Putamen (tissue), 1 donor: ENCODE measurements at regions not wholly inside any gene's neighbourhood (a gene's known extent, or its start where the extent isn't known, plus 50 kb on each side); places are given as distances from the start of the nearest gene placed in this dataset.
A peak's percentile ranks its signal among the peaks of the same experiment; 100 is the strongest.
"Not testable (repeated sequence)": the region's sequence is repeated elsewhere in the genome, so short reads cannot be mapped to it uniquely, and the experiment has no call there.

Experiments used
- DNase-seq: peaks from one replicate; pipeline ENCODE4 v3.0.0-alpha.2; 2016; ENCODE audit warnings: low spot score

DNA sequence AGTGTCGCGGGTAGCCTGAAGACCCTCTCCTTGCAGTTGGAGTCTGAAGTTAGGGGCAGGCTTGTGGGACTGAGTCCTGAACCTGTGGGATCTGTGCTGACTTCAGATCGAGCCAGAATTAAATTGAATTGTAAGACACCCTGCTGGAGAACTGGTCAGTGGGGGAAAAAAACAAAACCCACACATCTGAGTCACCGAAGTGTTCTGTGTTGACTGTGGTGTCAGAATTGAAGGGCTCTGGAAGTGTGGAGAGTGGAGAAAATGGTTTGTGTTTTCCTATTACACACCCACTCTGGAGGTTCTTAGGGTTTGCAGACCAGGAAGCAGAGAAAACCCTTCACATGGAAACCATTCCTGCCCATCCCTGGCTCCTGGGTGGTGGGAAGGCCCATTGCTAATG lies 209.5 kb upstream of the GALNT2 start:
- DNase-seq = no peak

GRCh38 chr1:229859026-229859425 lies 208.0 kb upstream of the GALNT2 start:
- DNase-seq = peak; percentile 47

DNA sequence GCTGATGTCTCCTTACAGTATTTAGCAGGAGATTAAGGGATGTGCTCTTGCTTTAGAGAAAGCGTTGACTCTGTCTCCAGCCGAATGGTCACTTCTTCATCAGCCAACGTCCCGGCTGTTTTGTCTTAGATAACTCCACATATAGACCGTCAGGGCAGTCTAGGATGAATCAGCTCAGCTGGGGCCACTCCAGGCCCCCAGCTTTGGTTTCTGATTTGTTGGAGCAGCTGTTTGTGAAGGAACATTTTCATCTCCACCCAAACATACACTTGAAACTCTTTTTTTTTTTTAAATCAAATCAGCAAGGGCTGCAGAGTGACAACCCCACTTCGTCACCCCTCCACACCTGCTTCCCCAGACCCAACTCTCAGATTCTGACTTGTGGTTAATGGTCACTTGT lies 206.1 kb upstream of the GALNT2 start:
- no peak for DNase-seq

- DNase-seq = peak; percentile 58
Measured at GRCh38 chr1:229862017-229862774, 204.8 kb upstream of the GALNT2 start.

DNA sequence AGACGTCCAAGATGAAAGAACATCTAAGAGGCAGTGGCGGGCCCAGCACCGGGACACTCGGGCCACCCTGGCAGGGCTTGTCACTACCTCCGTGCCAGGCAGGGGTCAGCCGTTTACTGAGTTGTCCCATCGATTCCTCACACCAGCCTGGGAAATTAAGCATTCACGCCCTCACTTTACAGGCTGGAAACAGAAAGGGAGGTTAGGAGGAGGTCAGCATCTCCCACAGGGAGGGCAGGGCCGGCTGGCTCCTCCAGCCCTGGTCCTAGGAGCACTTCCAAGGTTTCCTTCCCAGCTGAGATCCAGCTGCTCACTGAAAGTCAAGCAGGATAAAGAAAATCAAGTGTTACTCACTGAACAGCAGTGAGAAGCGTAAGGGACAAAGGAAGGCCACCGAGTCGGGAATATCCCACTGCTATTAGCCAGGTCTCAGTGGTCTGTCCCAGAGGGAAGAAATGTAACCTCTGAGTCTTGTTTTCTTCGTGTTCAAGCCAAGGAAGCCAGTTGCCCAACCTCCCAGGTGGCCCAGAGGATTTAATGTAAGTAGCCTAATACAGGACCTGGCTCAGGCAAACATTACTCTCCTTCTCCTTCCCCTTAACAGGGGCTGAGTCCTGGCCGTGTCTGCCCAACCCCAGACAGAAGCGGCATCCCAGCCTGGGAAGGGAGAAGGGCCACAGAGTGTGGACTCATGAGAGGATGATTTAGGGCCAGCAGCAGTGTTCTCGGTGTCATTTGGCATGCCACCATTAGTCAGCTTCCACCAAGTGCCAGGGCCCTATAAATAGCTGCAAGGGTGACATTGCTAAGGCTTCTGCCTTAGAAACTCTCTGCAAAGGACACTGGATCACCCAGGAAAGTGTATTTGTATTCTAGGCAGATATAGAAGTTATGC lies 203.1 kb upstream of the GALNT2 start:
- no peak for DNase-seq

- DNase-seq = no peak
Measured at GRCh38 chr1:229864686-229865230, 202.3 kb upstream of the GALNT2 start.

- not testable (repeated sequence) for DNase-seq
Measured at GRCh38 chr1:229865321-229865720, 201.7 kb upstream of the GALNT2 start.

GRCh38 chr1:229867726-229868125 lies 199.3 kb upstream of the GALNT2 start:
- no peak for DNase-seq

DNA sequence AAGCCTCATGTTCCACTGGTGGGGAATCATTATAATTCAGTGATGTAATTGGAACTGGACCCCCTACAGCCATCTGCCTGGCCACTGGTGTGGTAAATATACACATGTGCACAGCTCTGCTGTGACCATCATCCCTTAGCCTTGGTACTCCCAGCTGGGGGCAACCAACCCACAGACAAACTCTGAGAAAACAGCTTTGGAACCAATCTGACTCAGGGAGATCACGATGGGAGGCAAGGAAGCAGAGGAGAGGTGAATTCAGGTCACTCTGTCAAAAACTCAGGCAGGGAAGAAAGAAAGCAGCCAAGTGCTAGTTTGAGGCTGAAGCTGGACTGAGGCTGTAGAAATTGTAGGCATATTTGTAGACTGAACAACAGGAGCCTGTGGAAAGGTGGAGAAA lies 197.8 kb upstream of the GALNT2 start:
- no peak for DNase-seq

GRCh38 chr1:229869687-229870086 lies 197.4 kb upstream of the GALNT2 start:
- DNase-seq = no peak

- no peak for DNase-seq
Measured at GRCh38 chr1:229870381-229870780, 196.7 kb upstream of the GALNT2 start.

- DNase-seq = no peak
Measured at GRCh38 chr1:229871078-229871676, 195.9 kb upstream of the GALNT2 start.

- DNase-seq = no peak
Measured at GRCh38 chr1:229874136-229874535, 192.9 kb upstream of the GALNT2 start.

- no peak for DNase-seq
Measured at GRCh38 chr1:229874609-229875008, 192.4 kb upstream of the GALNT2 start.

- DNase-seq = no peak
Measured at GRCh38 chr1:229875086-229875485, 192.0 kb upstream of the GALNT2 start.

GRCh38 chr1:229879746-229880145 lies 187.3 kb upstream of the GALNT2 start:
- DNase-seq = no peak

DNA sequence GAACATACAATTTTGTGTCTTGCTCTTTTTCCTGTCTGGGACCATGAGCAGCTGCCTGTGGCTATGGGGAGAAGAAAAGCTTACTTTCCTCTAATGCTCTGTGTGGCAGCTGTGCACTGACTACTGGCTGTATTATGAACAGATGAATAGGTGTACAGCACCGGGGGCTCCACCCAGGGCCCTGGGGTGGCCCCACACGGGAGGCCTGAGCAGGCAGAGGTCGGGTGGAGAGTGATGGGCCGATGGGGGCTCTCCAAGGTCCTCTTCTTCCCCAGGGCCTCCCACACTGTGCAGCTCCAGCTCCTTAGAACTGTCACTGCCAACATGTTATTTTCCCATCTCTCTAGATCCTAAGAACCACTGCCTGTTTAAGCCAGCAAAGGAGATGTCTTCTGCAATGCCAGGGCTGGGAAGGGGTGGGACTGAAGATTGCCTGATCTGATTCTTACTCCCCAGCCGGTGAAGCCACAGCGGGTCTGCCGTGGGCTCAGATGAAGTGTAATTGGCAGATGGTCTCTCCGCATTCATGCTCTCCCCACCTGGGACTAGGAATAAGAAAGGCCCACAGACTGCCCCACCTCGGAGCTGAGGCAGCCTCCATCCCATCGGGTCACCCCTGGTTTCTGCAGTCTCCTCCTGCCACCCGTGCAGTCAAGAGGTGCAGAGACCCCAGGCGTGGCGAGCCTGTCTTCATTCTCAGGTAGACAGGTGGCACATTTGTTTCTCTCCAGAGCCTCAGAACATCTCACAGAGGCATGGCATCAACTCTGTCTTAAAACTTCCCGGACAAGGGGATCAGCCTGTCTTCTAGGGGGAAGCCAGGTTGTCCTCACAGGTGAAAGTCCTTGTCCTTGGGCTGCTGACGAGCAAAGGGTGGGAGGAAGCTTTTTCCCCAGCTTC lies 186.5 kb upstream of the GALNT2 start:
- no peak for DNase-seq

DNA sequence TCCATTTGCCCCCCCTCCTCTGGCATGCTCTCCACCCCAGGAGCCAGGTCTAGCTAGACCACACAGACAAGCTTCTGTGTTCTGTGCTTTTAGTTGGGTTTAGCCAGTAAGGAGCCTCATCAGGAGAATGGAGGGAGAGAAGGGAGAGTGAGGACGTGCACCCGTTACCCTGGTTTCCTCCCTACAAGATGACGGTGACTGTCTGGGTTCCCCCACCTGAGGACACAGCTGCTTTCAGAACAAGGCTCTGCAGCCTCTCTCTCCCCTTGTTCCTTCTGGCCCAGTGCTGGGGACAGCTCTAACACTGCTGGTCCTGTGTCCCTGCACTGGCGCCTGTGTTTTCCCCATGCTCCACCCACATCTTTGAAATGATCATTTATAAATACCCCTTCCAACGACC lies 184.4 kb upstream of the GALNT2 start:
- no peak for DNase-seq

- no peak for DNase-seq
Measured at GRCh38 chr1:229883504-229884200, 183.4 kb upstream of the GALNT2 start.

DNA sequence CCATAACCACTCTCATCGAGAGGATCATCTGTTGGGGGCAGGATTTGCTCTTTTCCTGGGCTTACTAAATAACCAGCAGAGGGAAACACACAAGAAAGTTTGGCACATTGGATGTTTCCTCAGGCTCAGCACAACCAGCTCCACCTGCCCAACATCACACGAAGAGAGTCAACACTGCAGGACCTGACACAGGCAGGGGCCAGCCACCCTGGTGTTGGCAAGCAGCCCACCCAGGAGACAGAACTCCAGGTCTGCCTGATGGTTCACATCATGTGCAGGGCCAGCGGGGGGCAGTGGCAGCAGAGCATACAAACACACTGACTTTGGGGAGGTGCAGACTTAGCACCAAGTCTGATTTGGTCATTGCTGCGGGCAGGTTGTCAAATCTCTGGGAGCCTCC lies 182.3 kb upstream of the GALNT2 start:
- no peak for DNase-seq
